ENCODE measurements at regions not wholly inside any gene's neighbourhood (a gene's known extent, or its start where the extent isn't known, plus 50 kb on each side); places are given as distances from the start of the nearest gene placed in this dataset.

DNA sequence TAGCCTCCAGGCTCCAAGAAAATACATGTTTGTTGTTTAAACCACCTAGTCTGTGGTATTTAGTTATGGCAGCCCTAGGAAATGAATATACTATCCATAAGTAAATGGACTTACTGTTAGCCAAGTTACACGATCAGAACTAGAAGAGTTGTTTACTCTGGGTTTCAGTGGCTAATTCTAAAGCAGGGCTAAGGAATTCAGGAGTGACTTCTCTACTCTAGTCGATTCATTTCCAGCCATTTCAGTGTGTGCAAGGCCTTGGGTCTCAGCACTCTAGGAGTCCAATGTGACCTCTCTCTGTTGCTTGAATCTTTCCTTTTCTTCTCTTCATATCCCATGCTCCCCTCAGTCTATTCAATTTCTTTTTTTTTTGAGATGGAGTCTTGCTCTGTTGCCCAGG, 66.7 kb downstream of the BHLHE40 start:
- Histone ChIP-seq H3K4me3 (no peak overlapping the region), H3K27me3 (no peaks in the 10 kb centered on the region), H3K9me3 (no peaks in the 10 kb centered on the region), H3K4me1 (no peaks in the 10 kb centered on the region), H3K36me3 (no peaks in the 10 kb centered on the region), H3K27ac (no peak overlapping the region)
- no peak for DNase-seq (ENCODE audit: low spot score)
- TF ChIP-seq, protein P1, sequence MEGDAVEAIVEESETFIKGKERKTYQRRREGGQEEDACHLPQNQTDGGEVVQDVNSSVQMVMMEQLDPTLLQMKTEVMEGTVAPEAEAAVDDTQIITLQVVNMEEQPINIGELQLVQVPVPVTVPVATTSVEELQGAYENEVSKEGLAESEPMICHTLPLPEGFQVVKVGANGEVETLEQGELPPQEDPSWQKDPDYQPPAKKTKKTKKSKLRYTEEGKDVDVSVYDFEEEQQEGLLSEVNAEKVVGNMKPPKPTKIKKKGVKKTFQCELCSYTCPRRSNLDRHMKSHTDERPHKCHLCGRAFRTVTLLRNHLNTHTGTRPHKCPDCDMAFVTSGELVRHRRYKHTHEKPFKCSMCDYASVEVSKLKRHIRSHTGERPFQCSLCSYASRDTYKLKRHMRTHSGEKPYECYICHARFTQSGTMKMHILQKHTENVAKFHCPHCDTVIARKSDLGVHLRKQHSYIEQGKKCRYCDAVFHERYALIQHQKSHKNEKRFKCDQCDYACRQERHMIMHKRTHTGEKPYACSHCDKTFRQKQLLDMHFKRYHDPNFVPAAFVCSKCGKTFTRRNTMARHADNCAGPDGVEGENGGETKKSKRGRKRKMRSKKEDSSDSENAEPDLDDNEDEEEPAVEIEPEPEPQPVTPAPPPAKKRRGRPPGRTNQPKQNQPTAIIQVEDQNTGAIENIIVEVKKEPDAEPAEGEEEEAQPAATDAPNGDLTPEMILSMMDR (IDR thresholded peaks at IDR 0.05), result no peak

DNA sequence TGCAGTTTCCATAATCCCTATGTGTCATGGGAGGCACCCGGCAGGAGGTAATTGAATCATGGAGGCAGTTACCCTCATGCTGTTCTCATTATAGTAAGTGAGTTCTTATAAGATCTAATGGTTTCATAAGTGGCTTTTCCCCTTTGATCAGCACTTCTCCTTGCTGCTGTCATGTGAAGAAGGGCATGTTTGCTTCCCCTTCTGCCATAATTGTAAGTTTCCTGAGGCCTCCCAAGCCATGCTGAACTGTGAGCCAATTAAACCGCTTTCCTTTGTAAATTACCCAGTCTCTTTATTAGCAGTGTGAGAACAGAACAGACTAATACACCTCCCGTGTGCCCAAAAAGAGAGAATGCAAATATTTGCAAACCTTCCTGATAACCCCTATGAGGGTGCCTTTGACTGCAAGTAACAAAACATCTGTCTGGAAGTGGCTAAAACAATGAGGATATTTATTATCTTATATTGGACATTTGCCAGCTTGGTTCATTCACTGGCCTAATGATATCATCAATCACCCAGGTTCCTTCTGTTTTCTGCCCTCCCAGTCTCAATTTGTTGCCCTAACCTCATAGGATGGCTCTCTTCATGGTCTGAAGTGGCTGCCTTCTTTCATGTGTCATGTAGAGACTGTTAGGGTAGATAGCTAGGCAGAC, 68.7 kb downstream of the BHLHE40 start:
- Histone ChIP-seq H3K4me1 (no peaks in the 10 kb centered on the region), H3K9me3 (no peaks in the 10 kb centered on the region), H3K4me3 (no peak overlapping the region), H3K27me3 (no peaks in the 10 kb centered on the region), H3K36me3 (no peaks in the 10 kb centered on the region), H3K27ac (no peak overlapping the region)
- TF ChIP-seq, protein P1 (IDR thresholded peaks at IDR 0.05), result no peak
- no peak for DNase-seq (ENCODE audit: low spot score)

DNA sequence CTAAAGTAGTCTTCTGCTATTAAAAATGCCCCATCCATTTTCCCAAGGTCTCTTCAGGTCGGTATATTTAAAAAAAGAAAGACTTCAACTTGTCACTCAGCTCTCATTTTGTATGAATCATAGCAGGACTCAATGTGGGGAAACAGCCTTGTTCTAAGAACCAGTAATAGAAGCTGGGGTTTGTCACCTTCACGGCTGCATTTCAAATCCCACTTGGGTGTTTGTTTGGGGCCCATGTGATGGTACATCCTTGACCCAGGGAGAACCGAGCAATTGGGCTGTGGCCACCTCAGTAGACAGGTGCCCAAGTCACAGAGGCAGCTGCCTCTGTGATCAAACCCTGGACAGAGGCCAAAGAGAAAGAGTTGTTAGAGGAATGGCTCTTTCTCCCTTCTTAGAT, 70.3 kb upstream of the ARL8B start:
- no peak for DNase-seq (ENCODE audit: low spot score)
- Histone ChIP-seq H3K27ac (no peak overlapping the region), H3K27me3 (no peaks in the 10 kb centered on the region), H3K36me3 (no peaks in the 10 kb centered on the region), H3K9me3 (no peaks in the 10 kb centered on the region), H3K4me1 (no peaks in the 10 kb centered on the region), H3K4me3 (no peak overlapping the region)
- TF ChIP-seq, protein P1 (IDR thresholded peaks at IDR 0.05), result no peak

DNA sequence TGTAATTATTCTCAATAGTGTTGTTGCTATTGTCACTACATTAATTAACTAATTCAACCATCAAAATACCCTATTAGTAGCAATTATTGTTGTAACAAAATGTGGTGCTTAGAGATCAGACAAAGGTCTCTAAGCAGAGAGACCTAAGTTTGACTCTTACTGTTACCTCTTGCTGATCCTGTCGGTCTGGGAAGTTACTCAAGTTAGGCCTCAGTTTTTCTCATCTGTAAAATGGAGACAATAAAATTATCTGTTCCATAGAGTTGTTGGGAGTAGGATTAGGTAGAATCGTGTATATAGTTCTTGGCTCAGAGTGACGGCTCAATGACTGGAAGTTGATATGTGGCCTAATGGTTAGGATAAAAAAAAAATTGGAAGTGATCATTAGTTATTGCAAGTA, 69.8 kb upstream of the ARL8B start:
- H3K9me3 ChIP-seq, result no peaks in the 10 kb centered on the region
- H3K27me3 ChIP-seq, result no peaks in the 10 kb centered on the region
- no peak overlapping the region for H3K27ac ChIP-seq
- no peak overlapping the region for H3K4me3 ChIP-seq
- peaks cover 0 to 4% of the 10 kb centered on the region in 2 donors for H3K4me1 ChIP-seq
- TF ChIP-seq, protein P1 (IDR thresholded peaks at IDR 0.05), result no peak
- no peak for DNase-seq (ENCODE audit: low spot score)
- H3K36me3 ChIP-seq, result no peaks in the 10 kb centered on the region

DNA sequence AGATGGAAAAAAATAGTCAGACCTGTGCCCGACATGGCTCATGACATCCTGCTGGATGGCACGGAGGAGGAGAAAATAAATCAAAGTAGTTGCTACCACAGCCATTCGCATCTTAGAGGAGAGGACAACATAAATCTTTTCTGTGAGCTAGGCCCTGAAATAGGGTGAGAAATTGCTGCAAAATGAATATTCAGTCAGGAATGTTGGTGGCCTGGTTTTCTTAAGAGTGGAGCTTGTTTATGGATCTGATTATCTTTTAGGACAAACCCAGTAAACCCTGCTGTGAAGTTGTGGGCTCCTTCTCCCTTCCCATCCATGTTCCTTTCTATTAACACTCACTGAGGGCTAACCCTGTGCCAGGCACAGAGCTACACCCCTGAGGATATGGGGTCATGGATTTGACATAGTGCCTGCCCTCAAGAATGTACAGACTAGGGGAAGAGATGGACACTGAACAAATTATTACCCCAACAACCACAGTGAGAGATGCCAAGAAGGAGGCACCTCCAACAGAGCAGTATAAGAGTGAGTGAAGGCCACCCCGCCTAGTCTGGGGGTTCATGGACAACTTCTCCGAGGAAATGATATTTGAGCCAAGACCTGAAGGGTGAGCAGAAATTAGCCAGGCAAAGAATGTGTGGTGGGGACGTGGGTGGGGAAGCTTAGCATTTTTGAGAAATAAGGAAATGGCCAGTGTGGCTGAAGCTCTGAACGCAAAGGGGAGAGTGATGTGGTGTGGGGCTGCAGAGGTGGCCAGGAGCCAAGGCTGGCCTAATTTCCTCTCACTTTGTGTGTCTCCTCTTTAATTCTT, 68.9 kb upstream of the ARL8B start:
- H3K4me3 ChIP-seq, result no peak overlapping the region
- TF ChIP-seq, protein P1 (IDR thresholded peaks at IDR 0.05), result no peak
- H3K9me3 ChIP-seq, result no peaks in the 10 kb centered on the region
- no peaks in the 10 kb centered on the region for H3K27me3 ChIP-seq
- H3K36me3 ChIP-seq, result no peaks in the 10 kb centered on the region
- H3K4me1 ChIP-seq, result peaks cover 0 to 9% of the 10 kb centered on the region in 2 donors
- H3K27ac ChIP-seq, result peak overlapping the region; percentile 31 to 48
- no peak for DNase-seq (ENCODE audit: low spot score)

Measured in right atrium auricular region (tissue), 2 donors.